Loucy (cell line): ENCODE measurements at regions not wholly inside any gene's neighbourhood (a gene's known extent, or its start where the extent isn't known, plus 50 kb on each side); places are given as distances from the start of the nearest gene placed in this dataset.
"Not testable (repeated sequence)": the region's sequence is repeated elsewhere in the genome, so short reads cannot be mapped to it uniquely, and the experiment has no call there.

Source experiments
- CTCF ChIP-seq: fragments of 200-600 bp; sonication (generic); conservative IDR thresholded peaks from 2 replicates; pipeline ENCODE4 v1.5.1; 2014; ENCODE audit warnings: mild to moderate bottlenecking, antibody characterized with exemption, low read length
- EZH2phosphoT487 ChIP-seq: fragments of 200-600 bp; IDR thresholded peaks from 2 replicates; pipeline ENCODE4 v1.6.1; 2018; ENCODE audit warnings: antibody characterized with exemption, mild to moderate bottlenecking, moderate library complexity, borderline replicate concordance

GRCh38 chr9:41358682-41359081, 169.6 kb upstream of the ZNG1F start:
- not testable (repeated sequence) for TF ChIP-seq CTCF, EZH2phosphoT487
